OCI-LY7 (cell line): ENCODE measurements at regions not wholly inside any gene's neighbourhood (a gene's known extent, or its start where the extent isn't known, plus 50 kb on each side); places are given as distances from the start of the nearest gene placed in this dataset.

Experiments used
- EZH2phosphoT487 ChIP-seq: fragments of 200-600 bp; sonication (generic); IDR thresholded peaks from 2 replicates; pipeline ENCODE4 v1.6.1; 2018; ENCODE audit warnings: low read depth, borderline replicate concordance, mild to moderate bottlenecking, mixed run types, antibody characterized with exemption, low read length, moderate library complexity, mixed read lengths
- TF ChIP-seq, protein P1 (sequence below): fragments of 200-600 bp; sonication (generic); conservative IDR thresholded peaks from 2 replicates; pipeline ENCODE4 v1.5.1; 2014; ENCODE audit warnings: mild to moderate bottlenecking, antibody characterized with exemption, low read length, moderate library complexity, mixed read lengths

DNA sequence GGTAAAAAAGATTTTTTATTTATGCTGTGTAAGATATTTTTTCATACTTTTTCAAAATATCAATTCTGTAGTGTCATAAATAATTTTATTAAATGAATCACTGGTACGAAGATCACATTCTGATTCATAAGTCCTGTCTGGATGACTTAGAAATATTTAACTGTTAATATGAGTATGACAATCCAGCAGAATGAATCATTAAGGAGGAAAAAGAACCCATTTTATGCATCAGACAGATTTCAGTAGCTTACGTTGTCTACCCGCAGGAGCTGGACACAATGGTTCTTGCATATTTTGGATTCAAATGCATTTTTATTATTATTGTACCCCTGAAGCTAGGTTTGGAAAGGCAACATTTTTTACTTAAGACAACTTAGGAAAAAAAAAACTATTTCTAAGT lies 448.9 kb upstream of the TSPY4 start:
- TF ChIP-seq, protein P1, sequence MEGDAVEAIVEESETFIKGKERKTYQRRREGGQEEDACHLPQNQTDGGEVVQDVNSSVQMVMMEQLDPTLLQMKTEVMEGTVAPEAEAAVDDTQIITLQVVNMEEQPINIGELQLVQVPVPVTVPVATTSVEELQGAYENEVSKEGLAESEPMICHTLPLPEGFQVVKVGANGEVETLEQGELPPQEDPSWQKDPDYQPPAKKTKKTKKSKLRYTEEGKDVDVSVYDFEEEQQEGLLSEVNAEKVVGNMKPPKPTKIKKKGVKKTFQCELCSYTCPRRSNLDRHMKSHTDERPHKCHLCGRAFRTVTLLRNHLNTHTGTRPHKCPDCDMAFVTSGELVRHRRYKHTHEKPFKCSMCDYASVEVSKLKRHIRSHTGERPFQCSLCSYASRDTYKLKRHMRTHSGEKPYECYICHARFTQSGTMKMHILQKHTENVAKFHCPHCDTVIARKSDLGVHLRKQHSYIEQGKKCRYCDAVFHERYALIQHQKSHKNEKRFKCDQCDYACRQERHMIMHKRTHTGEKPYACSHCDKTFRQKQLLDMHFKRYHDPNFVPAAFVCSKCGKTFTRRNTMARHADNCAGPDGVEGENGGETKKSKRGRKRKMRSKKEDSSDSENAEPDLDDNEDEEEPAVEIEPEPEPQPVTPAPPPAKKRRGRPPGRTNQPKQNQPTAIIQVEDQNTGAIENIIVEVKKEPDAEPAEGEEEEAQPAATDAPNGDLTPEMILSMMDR, result no peak
- no peak for TF ChIP-seq EZH2phosphoT487
